ENCODE measurements at regions not wholly inside any gene's neighbourhood (a gene's known extent, or its start where the extent isn't known, plus 50 kb on each side); places are given as distances from the start of the nearest gene placed in this dataset.

- no peak for DNase-seq
These were observed 483.6 kb downstream of the GADD45G start for GRCh38 chr9:90088434-90088833.

GRCh38 chr9:90088856-90089255 is 484.0 kb downstream of the GADD45G start:
- DNase-seq = no peak

- no peak for DNase-seq
These were observed 486.2 kb downstream of the GADD45G start for GRCh38 chr9:90090997-90091396.

- DNase-seq = no peak
These were observed 487.7 kb downstream of the GADD45G start for GRCh38 chr9:90092508-90092907.

GRCh38 chr9:90095682-90096081 is 490.9 kb downstream of the GADD45G start:
- peak; percentile 73 for DNase-seq

- DNase-seq = no peak
These were observed 492.4 kb downstream of the GADD45G start for GRCh38 chr9:90097237-90097636.

GRCh38 chr9:90098408-90098807 is 493.6 kb downstream of the GADD45G start:
- DNase-seq = no peak

- no peak for DNase-seq
These were observed 494.6 kb downstream of the GADD45G start for GRCh38 chr9:90099262-90099963.

- DNase-seq = no peak
These were observed 495.2 kb downstream of the GADD45G start for GRCh38 chr9:90100014-90100413.

- peak; percentile 66 for DNase-seq
These were observed 497.6 kb downstream of the GADD45G start for GRCh38 chr9:90102292-90102901.

- DNase-seq = no peak
These were observed 499.0 kb downstream of the GADD45G start for GRCh38 chr9:90103771-90104170.

GRCh38 chr9:90105773-90106172 is 501.0 kb downstream of the GADD45G start:
- DNase-seq = no peak

- peak; percentile 48 for DNase-seq
These were observed 502.4 kb downstream of the GADD45G start for GRCh38 chr9:90107040-90107725.

GRCh38 chr9:90107726-90108655 is 503.2 kb downstream of the GADD45G start:
- DNase-seq = no peak

GRCh38 chr9:90112788-90113187 is 508.0 kb downstream of the GADD45G start:
- no peak for DNase-seq

GRCh38 chr9:90114641-90115425 is 510.0 kb downstream of the GADD45G start:
- no peak for DNase-seq

GRCh38 chr9:90121762-90122161 is 517.0 kb downstream of the GADD45G start:
- DNase-seq = no peak

- DNase-seq = no peak
These were observed 517.7 kb downstream of the DIRAS2 start for GRCh38 chr9:90124961-90125360.

GRCh38 chr9:90127923-90128322 is 514.7 kb downstream of the DIRAS2 start:
- DNase-seq = no peak

- DNase-seq = no peak
These were observed 513.9 kb downstream of the DIRAS2 start for GRCh38 chr9:90128587-90129190.

GRCh38 chr9:90129446-90129845 is 513.2 kb downstream of the DIRAS2 start:
- no peak for DNase-seq

GRCh38 chr9:90131568-90131967 is 511.1 kb downstream of the DIRAS2 start:
- no peak for DNase-seq

Data from NCI-H187 treated with DMSO at 0.1 percent for 48 hours (cell line).